HEK293T (cell line): ENCODE measurements at regions not wholly inside any gene's neighbourhood (a gene's known extent, or its start where the extent isn't known, plus 50 kb on each side); places are given as distances from the start of the nearest gene placed in this dataset.

Experiments
- CTCF ChIA-PET: fragments of 350-600 bp; formaldehyde crosslinking; extraction: SDS; loops from one replicate; lab custom pipeline; 2021; ENCODE audit warnings: antibody characterized with exemption, inconsistent platforms; lab: Yijun Ruan, JAX
- POLR2A ChIA-PET: fragments of 350-600 bp; formaldehyde crosslinking; extraction: SDS; loops from one replicate; lab custom pipeline; 2020; ENCODE audit warnings: antibody characterized with exemption, inconsistent platforms; lab: Yijun Ruan, JAX
- DNase-seq: peaks from one replicate; pipeline ENCODE4 v3.0.0; 2012; ENCODE audit warnings: mixed read lengths; ENCODE audit errors: extremely low spot score
- ARNT ChIP-seq: fragments of 450-650 bp; IDR thresholded peaks from 2 replicates; pipeline ENCODE4 v1.6.1; 2017; ENCODE audit warnings: mild to moderate bottlenecking
- BHLHE40 ChIP-seq: fragments of 450-650 bp; IDR thresholded peaks from 2 replicates; pipeline ENCODE4 v1.6.1; 2016; ENCODE audit warnings: mild to moderate bottlenecking, moderate library complexity, borderline replicate concordance
- CTBP1 ChIP-seq: fragments of 450-650 bp; IDR thresholded peaks from 2 replicates; pipeline ENCODE4 v1.6.1; 2016; ENCODE audit warnings: borderline replicate concordance
- ELF4 ChIP-seq: fragments of 450-650 bp; IDR thresholded peaks from 2 replicates; pipeline ENCODE4 v1.6.1; 2017; ENCODE audit warnings: antibody characterized with exemption
- FOXA1 ChIP-seq: fragments of 450-650 bp; IDR thresholded peaks from 2 replicates; pipeline ENCODE4 v1.6.1; 2016; ENCODE audit warnings: mild to moderate bottlenecking
- FOXK2 ChIP-seq: fragments of 450-650 bp; IDR thresholded peaks from 2 replicates; pipeline ENCODE4 v1.6.1; 2016; ENCODE audit warnings: mild to moderate bottlenecking
- FOXM1 ChIP-seq: fragments of 450-650 bp; IDR thresholded peaks from 2 replicates; pipeline ENCODE4 v1.6.1; 2017; ENCODE audit warnings: mild to moderate bottlenecking, borderline replicate concordance
- HDGF ChIP-seq: fragments of 450-650 bp; IDR thresholded peaks from 2 replicates; pipeline ENCODE4 v1.6.1; 2017; ENCODE audit warnings: antibody characterized with exemption, borderline replicate concordance
- L3MBTL2 ChIP-seq: fragments of 450-650 bp; conservative IDR thresholded peaks from 2 replicates; pipeline ENCODE4 v1.6.1; 2016; ENCODE audit warnings: mild to moderate bottlenecking
- LEF1 ChIP-seq: fragments of 450-650 bp; IDR thresholded peaks from 2 replicates; pipeline ENCODE4 v1.6.1; 2017; ENCODE audit warnings: mild to moderate bottlenecking, borderline replicate concordance
- NFRKB ChIP-seq: fragments of 450-650 bp; IDR thresholded peaks from 2 replicates; pipeline ENCODE4 v1.6.1; 2016; ENCODE audit warnings: mild to moderate bottlenecking, moderate library complexity
- SP1 ChIP-seq: fragments of 450-650 bp; IDR thresholded peaks from 2 replicates; pipeline ENCODE4 v1.6.1; 2017
- SUZ12 ChIP-seq: fragments of 450-650 bp; IDR thresholded peaks from 2 replicates; pipeline ENCODE4 v1.6.1; 2016; ENCODE audit warnings: mild to moderate bottlenecking
- TARDBP ChIP-seq: fragments of 450-650 bp; IDR thresholded peaks from 2 replicates; pipeline ENCODE4 v1.6.1; 2016
- ZNF384 ChIP-seq: fragments of 450-650 bp; IDR thresholded peaks from 2 replicates; pipeline ENCODE4 v1.6.1; 2016
- TF ChIP-seq, protein P1 (sequence below): fragments of 450-650 bp; IDR thresholded peaks from 2 replicates; pipeline ENCODE4 v1.6.1; 2016

DNA sequence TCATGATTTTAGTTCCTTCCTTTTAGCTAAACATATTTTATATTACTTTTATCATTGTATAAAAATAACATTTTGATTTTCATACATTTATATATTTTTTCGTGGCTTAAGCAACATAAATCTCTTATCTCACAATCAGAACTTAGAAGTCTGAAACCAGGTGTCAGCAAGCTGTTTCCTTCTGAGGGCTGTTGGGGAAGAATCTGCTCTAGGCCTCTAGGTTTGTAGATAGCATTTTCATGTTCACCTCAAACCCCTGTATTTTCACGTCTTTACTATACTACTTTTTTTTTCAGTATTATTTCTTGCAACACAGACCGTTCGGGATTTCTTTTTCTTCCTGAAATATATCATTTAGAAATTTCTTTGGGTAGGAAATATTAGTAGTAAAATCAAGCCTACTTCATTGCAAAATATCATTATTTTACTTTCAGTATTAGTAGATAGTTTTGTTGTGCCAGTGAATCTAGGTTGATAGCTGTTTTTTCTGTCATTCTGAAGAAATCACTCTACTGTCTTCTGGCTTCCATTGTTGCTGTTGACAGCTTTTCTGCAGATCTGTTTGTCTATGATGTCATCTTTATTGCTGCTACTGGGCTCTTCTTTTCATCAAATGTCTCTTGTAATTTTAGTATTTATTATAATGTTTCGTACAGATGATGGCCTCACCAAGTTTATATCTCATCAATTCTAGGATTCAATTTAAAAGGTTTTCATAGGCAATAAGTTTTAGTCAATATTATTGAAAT, 756.3 kb downstream of the VGLL3 start:
- no peak for DNase-seq
- POLR2A ChIA-PET, result no interaction called here
- CTCF ChIA-PET, result no interaction called here
- TF ChIP-seq NFRKB (no peak), ELF4 (no peak), FOXA1 (no peak)

DNA sequence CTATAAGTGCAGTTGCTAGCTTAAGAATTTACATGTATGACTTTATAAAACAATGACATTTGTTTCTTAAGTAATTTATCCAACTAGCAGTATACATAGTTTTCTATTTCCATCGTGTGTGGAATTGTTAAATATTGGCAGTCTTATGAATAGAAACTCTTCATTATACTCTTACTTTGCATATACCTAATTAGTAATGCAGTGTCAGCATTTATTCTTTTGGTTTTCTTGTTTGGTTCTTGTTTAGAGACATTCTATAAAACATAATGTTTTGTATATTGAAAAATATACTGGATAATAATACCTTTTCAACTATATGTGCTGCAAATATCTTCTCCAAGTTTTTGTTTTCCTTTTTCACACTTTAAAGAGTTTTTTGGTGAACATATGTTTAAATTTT, 760.2 kb downstream of the VGLL3 start:
- ChIA-PET CTCF (no interaction called here), POLR2A (no interaction called here)
- TF ChIP-seq L3MBTL2 (no peak), NFRKB (no peak), CTBP1 (no peak), LEF1 (no peak)
- TF ChIP-seq, protein P1, sequence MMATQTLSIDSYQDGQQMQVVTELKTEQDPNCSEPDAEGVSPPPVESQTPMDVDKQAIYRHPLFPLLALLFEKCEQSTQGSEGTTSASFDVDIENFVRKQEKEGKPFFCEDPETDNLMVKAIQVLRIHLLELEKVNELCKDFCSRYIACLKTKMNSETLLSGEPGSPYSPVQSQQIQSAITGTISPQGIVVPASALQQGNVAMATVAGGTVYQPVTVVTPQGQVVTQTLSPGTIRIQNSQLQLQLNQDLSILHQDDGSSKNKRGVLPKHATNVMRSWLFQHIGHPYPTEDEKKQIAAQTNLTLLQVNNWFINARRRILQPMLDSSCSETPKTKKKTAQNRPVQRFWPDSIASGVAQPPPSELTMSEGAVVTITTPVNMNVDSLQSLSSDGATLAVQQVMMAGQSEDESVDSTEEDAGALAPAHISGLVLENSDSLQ, result no peak
- no peak for DNase-seq

DNA sequence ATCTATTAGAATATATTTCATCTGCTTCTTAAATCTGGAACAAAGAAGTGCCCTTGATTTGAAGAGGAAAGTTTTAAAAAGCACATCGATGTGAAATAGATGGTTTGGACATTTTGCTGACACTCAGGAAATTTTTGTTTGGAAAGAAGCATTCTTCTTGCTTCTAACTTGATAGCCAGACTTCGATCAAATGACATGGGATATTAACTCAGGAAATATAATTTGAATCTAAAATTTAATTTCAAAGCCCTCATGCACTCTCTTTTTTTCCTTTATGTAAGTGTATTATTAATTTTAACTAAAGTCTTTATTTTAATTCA, 761.2 kb downstream of the VGLL3 start:
- no peak for DNase-seq
- TF ChIP-seq HDGF, result no peak
- POLR2A ChIA-PET, result no interaction called here
- CTCF ChIA-PET, result no interaction called here

DNA sequence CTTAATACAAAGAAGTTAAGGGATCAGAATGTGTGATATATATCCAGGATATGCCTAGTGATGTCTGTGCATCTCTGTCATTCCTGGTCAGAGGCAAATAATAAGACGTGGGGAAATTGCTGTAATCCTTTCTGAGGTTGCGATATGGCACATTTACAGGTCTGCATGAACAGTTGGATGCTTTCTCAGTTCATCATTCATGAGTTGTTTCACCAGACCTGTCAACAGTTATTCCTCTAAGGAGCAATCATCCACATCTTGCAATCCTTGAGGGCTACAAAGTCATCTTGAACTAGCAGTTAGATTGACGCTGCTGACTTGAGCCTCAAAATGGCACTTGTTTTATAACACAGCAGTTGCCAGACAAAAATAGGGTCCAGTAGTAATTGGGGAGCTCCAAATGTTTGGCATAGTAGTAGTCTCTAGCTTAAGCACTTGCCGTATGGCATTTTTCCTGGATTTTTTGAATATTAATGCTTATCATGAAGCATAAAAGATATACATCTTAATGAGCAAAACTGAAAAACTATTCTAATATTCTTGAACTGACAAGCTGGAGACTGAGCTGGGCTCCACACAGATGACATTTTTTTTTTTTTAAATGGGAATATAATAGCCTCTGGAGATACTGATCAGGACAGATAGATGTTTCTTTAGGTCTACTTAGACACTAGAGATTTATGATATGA, 761.7 kb downstream of the VGLL3 start:
- CTCF ChIA-PET, result interaction anchor here (0.6 kb wide), 1 partner anchor 317 kb away, joined by 3 read pairs; no protein-coding TSS in a partner anchor
- DNase-seq, result no peak
- POLR2A ChIA-PET, result no interaction called here
- TF ChIP-seq SP1, result no peak
- no peak for TF ChIP-seq ARNT
- no peak for TF ChIP-seq ELF4
- no peak for TF ChIP-seq NFRKB
- no peak for TF ChIP-seq TARDBP
- no peak for TF ChIP-seq FOXA1
- TF ChIP-seq FOXK2, result no peak
- TF ChIP-seq ZNF384, result no peak
- no peak for TF ChIP-seq CTBP1
- TF ChIP-seq SUZ12, result no peak
- TF ChIP-seq L3MBTL2, result no peak
- no peak for TF ChIP-seq FOXM1
- TF ChIP-seq HDGF, result no peak
- TF ChIP-seq LEF1, result no peak
- TF ChIP-seq, protein P1, result no peak
- TF ChIP-seq BHLHE40, result no peak

DNA sequence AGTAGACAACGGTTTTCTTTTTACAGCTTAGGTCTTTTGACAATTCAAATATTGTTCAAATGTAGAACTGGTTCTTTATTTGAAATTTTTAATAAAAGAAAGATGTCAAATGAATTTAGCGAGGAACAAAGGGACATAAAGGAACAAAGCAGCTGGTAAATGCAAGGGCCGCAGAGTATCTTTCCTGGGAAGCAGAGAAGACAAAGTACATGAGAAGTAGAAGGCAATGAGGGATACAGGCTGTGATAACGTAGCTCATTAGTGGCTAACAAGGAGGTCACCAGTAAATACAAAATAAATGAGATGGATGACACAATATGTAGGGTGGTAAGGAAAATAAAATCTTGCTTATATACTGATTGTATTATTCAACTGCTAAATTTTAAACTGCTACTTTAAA, 762.8 kb downstream of the VGLL3 start:
- ChIA-PET CTCF (no interaction called here), POLR2A (no interaction called here)
- DNase-seq, result no peak
- no peak for TF ChIP-seq L3MBTL2
- TF ChIP-seq FOXM1, result no peak
- no peak for TF ChIP-seq BHLHE40
- TF ChIP-seq, protein P1, result no peak
- TF ChIP-seq ZNF384, result no peak
- TF ChIP-seq TARDBP, result no peak
- TF ChIP-seq LEF1, result no peak
- TF ChIP-seq FOXA1, result no peak

DNA sequence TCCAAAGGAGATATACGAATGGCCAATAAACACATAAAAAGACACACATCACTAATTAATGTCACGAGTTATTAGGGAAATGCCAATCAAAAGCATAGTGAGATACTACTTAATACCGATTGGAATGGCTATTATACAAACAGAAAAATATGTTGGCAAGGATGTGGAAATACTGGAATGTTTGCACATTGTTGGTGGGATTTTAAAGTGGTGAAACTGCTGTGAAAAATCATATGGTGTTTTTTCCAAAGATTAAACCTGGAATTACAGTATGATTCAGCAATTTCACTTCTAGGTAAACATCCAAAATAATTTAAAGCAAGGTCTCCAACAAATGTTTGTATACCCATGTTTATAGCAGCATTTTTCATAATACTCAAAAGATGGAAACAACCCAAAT, 765.5 kb downstream of the VGLL3 start:
- TF ChIP-seq FOXA1 (no peak), HDGF (no peak), ZNF384 (no peak), SP1 (no peak), LEF1 (no peak), FOXM1 (no peak), L3MBTL2 (no peak), ELF4 (no peak), ARNT (no peak), SUZ12 (no peak), CTBP1 (no peak)
- ChIA-PET CTCF (no interaction called here), POLR2A (no interaction called here)
- no peak for DNase-seq

DNA sequence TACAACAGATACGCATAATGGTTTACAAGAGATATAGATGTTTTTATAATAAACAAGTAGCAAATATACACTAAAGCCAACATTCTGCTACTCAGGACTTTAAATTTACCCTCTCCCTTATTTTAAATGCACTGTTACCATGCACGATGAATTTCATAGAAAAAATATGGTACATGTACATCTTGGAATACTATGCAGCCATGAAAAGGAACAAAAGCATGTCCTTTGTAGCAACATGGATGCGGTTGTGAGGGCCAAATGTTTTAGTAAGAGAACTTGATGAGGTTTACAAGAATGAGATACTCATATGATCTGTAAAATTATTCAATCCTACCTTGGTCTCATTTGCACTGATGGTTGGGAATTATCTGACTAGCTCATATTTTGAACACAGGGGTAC, 769.3 kb downstream of the VGLL3 start:
- TF ChIP-seq ARNT, result no peak
- no peak for TF ChIP-seq FOXA1
- TF ChIP-seq NFRKB, result no peak
- TF ChIP-seq FOXK2, result no peak
- no peak for TF ChIP-seq BHLHE40
- TF ChIP-seq SP1, result no peak
- TF ChIP-seq TARDBP, result no peak
- no peak for TF ChIP-seq CTBP1
- no peak for TF ChIP-seq L3MBTL2
- no peak for TF ChIP-seq LEF1
- TF ChIP-seq FOXM1, result no peak
- TF ChIP-seq ELF4, result no peak
- TF ChIP-seq, protein P1, result no peak
- no peak for TF ChIP-seq SUZ12
- no peak for TF ChIP-seq ZNF384
- TF ChIP-seq HDGF, result no peak
- DNase-seq, result no peak
- POLR2A ChIA-PET, result no interaction called here
- CTCF ChIA-PET, result no interaction called here
